Aorta (tissue), 5 donors: ENCODE measurements at regions not wholly inside any gene's neighbourhood (a gene's known extent, or its start where the extent isn't known, plus 50 kb on each side); places are given as distances from the start of the nearest gene placed in this dataset.

Source experiments
- ATAC-seq: fragments of 200-7000 bp; cut with Tn5 transposase; one replicate; pipeline ENCODE4 v1.9.1; 2022; ENCODE audit warnings: moderate library complexity; ENCODE audit not compliant: low FRiP score
- DNase-seq, 2 donors: peaks; one replicate each; pipeline ENCODE4 v3.0.0-alpha.2; 2020
- H3K27ac ChIP-seq, 2 donors: one replicate each; pipeline ENCODE4 v1.5.1; 2013; ENCODE audit warnings: low read length in 2 of 2, mild to moderate bottlenecking in 2 of 2, moderate library complexity in 2 of 2, control low read depth in 1 of 2, inconsistent platforms in 1 of 2, low read depth in 1 of 2
- H3K27me3 ChIP-seq, 2 donors: one replicate each; pipeline ENCODE4 v1.6.1; 2013; ENCODE audit warnings: control low read depth in 1 of 2, low read length in 1 of 2, mild to moderate bottlenecking in 1 of 2, moderate library complexity in 1 of 2; ENCODE audit not compliant: insufficient read depth in 2 of 2, control insufficient read depth in 1 of 2
- H3K36me3 ChIP-seq, 2 donors: one replicate each; pipeline ENCODE4 v1.6.1; 2013; ENCODE audit warnings: control low read depth in 1 of 2, low read length in 1 of 2, mild to moderate bottlenecking in 1 of 2; ENCODE audit not compliant: insufficient read depth in 2 of 2, control insufficient read depth in 1 of 2
- H3K4me1 ChIP-seq, 2 donors: one replicate each; pipeline ENCODE4 v1.6.1; 2013; ENCODE audit warnings: low read length in 2 of 2, control low read depth in 1 of 2, mild to moderate bottlenecking in 1 of 2, moderate library complexity in 1 of 2; ENCODE audit not compliant: insufficient read depth in 2 of 2, control insufficient read depth in 1 of 2
- H3K4me3 ChIP-seq, 2 donors: one replicate each; pipeline ENCODE4 v1.5.1; 2013; ENCODE audit warnings: low read length in 2 of 2, control low read depth in 1 of 2, mild to moderate bottlenecking in 1 of 2
- H3K9me3 ChIP-seq: one replicate; pipeline ENCODE4 v1.6.1; 2013; ENCODE audit warnings: mild to moderate bottlenecking, low read length; ENCODE audit not compliant: control insufficient read depth
- WGBS, 2 donors: extraction: QIAGEN DNeasy Blood & Tissue Kit; methylation state at CpG; one replicate each; pipeline ENCODE4 v1.1.7; 2013; 5-methylcytosine and 5-hydroxymethylcytosine counted together
- intact Hi-C, 2 donors: fragments of 100-400 bp; cut with DNase I; formaldehyde crosslinking; loops; one replicate each; pipeline versions ENCODE4 v1.14.2 to v1.15.0; 2022
- donor health status: healthy with polysubstance abuse.
- donor health status: Bipolar disorder and iron deficiency.
- donor health status: DM: no; HTN: no; CAD: no.
- donor health status: DM: no; HTN: no; CAD: no.
- donor health status: DM: yes; HTN: yes; CAD: no.

DNA sequence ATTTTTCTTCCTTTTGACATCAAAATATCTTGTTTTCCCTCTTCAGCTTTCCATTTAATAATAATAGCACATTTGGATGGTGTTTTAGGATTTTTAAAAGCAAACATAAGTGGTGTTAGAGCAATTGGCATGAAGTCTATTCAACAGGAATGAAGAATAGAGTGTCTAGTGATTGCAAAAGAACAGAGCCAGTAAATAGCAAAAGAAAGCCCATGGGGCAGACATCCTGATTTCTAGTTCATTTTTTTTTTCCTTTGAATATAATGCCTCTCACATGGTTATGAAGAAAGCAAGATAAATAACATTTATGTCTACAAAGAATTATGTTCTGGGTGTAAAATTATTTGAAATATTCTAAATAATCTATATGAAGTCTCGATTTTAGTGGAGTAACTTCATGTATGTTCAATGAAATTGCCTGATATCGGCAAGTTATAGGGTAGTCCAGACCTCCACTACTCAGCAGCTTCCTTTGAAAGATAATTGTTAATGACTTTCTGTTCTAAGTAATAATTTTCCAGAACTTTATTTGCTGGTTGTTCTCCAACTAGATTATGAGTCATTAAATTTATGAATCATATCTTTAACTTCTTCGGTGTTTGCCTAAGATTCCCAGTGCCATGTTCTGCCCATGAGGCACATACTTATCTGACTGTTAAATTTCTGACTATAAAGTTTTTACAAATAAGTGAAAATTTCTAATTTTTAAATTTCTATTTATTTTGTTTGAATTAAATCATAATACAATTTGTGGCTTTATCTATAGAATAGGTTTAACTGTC, 587.9 kb downstream of the TLL1 start:
- Histone ChIP-seq H3K4me3 (no peak overlapping the region), H3K36me3 (no peaks in the 10 kb centered on the region), H3K27ac (no peak overlapping the region), H3K4me1 (no peaks in the 10 kb centered on the region), H3K9me3 (no peaks in the 10 kb centered on the region), H3K27me3 (no peaks in the 10 kb centered on the region)
- intact Hi-C loops: no loop called here
- 55 to 63% methylated on average over 3 of the region's 3 CpGs for WGBS, 2 donors
- ATAC-seq: no peak
- no peak for DNase-seq

DNA sequence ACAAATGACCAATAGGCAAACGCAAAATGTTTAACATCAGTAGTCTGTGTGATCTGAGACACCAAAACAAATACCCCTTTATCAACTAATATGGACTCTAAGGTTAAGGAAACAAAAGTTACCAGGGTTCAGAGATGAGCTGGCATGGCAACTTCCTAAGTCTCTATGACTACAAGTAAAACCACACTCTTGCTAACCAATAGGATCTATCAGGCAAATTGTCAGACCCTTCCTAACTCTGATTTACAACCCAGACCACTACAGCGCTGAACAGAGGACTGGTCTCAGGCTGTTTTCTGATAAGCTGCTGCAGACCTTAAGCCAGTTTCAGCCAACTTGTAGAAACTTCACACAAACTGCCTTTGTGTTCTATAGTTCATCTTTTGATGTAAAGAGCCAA, 608.0 kb downstream of the TLL1 start:
- whole genome bisulfite sequencing, 2 donors: 60 to 64% methylated on average over 2 of the region's 2 CpGs
- Histone ChIP-seq H3K27ac (no peak overlapping the region), H3K36me3 (no peaks in the 10 kb centered on the region), H3K9me3 (no peaks in the 10 kb centered on the region), H3K4me3 (no peak overlapping the region), H3K4me1 (no peaks in the 10 kb centered on the region), H3K27me3 (no peaks in the 10 kb centered on the region)
- no peak for ATAC-seq
- DNase-seq: no peak
- intact Hi-C loops: no loop called here

DNA sequence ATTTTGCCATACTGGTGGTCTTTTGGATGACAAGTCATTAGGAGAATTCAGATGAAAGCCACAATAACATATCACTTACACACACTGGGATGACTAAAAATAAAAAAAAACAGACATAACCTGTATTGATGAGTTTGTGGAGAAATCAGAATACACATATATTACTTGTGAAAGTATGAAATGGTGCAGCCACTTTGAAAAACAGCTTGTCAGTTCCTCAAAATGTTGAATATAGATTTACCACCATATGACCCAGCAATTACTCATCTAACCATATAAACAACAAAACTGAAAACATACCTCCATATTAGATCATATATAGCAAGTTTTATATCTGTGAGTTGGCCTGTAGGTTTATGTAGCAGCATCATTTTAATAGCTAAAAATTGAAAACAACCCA, 608.7 kb downstream of the TLL1 start:
- Histone ChIP-seq H3K36me3 (no peaks in the 10 kb centered on the region), H3K4me3 (no peak overlapping the region), H3K9me3 (no peaks in the 10 kb centered on the region), H3K27me3 (no peaks in the 10 kb centered on the region), H3K4me1 (no peaks in the 10 kb centered on the region), H3K27ac (no peak overlapping the region)
- no peak for DNase-seq
- ATAC-seq: no peak
- intact Hi-C loops: no loop called here

DNA sequence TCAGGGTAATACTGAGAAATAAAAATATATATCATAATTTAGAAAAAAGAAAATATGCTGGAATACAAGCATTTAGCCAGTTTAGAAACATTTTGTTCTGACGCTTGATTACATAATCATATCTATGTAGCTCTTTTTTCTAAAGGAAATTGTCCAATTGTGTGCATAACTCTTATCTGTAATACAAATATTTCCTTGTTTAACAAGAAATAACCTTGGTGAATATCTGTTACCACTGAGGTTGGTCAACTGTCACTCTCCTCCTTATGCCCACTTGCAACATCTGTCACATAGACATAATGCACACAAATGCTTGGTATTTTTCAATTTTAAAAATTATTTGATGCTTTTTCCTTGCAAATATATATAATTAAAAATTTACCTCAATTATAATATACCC, 609.7 kb downstream of the TLL1 start:
- ATAC-seq (no peak), DNase-seq (no peak)
- H3K36me3 ChIP-seq: no peaks in the 10 kb centered on the region
- H3K27me3 ChIP-seq: no peaks in the 10 kb centered on the region
- H3K4me1 ChIP-seq: no peaks in the 10 kb centered on the region
- H3K9me3 ChIP-seq: no peaks in the 10 kb centered on the region
- WGBS, 2 donors: 39 to 44% methylated on average over 1 of the region's 1 CpG
- no peak overlapping the region for H3K27ac ChIP-seq
- intact Hi-C loops: no loop called here
- H3K4me3 ChIP-seq: no peak overlapping the region

DNA sequence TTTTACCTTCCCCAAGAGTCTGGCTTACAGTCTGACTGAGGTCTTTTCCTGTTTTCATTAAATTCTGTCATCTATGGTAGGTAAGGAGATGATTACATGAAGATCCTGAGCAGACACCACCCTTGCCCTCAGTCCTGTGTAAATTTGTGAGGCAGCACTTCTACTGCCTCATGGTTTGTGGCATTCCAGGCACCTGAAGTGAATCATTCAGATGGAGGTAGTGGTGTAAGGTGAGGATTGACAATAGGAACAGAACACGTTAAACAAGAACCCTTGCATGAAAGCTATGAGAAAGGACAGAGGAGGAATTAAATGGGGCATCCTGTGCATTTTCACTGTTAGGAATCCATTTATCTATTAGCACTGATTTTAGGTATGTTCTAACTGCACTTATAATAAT, 618.6 kb downstream of the TLL1 start:
- intact Hi-C loops: no loop called here
- ATAC-seq: no peak
- Histone ChIP-seq H3K27me3 (no peaks in the 10 kb centered on the region), H3K27ac (no peak overlapping the region), H3K4me3 (no peak overlapping the region), H3K9me3 (no peaks in the 10 kb centered on the region), H3K4me1 (no peaks in the 10 kb centered on the region), H3K36me3 (no peaks in the 10 kb centered on the region)
- WGBS, 2 donors: 73% methylated on average over 1 of the region's 1 CpG
- DNase-seq: no peak

DNA sequence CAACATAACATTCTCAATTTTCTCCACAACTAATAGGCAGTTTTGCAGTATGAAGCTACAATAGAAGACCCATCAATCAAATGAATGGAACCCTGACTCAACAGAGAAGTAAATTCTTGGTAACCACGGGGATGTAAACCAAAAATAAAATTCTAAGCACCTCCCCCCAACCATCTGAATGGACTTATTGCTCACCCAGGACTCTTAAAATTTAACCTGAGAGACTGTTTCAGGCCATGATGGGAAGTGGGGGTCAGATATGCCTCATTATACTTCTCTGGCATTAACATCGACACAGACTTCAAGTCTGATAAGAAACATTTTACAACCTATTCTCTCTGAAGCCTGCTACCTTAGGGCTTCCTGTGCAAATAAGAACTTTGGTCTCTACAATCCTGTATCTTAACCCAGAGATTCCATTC, 620.9 kb downstream of the TLL1 start:
- Histone ChIP-seq H3K9me3 (no peaks in the 10 kb centered on the region), H3K36me3 (no peaks in the 10 kb centered on the region), H3K4me3 (no peak overlapping the region), H3K27me3 (no peaks in the 10 kb centered on the region), H3K4me1 (no peaks in the 10 kb centered on the region), H3K27ac (no peak overlapping the region)
- 36 to 44% methylated on average over 2 of the region's 2 CpGs for WGBS, 2 donors
- no peak for DNase-seq
- ATAC-seq: no peak
- intact Hi-C loops: no loop called here

DNA sequence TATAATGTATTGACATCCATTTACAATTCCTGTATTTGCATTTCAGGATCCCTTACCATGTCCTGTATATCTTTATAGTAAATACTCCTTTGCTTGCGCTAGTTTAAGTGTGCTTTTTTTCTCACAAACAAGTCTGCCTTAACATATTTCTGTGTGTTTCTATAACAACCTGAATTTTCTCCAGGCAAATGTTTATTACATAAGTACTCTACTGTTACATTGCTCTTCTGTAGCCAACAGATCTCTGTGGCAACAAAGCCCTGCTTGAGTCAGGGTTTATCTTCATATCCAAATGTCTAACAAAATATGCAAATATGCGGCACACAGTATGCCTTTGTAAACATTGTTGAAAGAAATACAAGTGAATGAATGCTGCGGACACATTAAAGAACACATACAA, 625.5 kb downstream of the TLL1 start:
- WGBS, 2 donors: 78 to 82% methylated on average over 3 of the region's 3 CpGs

GRCh38 chr4:166499820-166500219, 626.8 kb downstream of the TLL1 start:
- Histone ChIP-seq H3K4me3 (no peak overlapping the region), H3K27ac (no peak overlapping the region), H3K36me3 (no peaks in the 10 kb centered on the region), H3K27me3 (peaks cover 0 to 2% of the 10 kb centered on the region in 2 donors), H3K9me3 (no peaks in the 10 kb centered on the region), H3K4me1 (no peaks in the 10 kb centered on the region)
- DNase-seq (no peak), ATAC-seq (no peak)
- WGBS, 2 donors: 46 to 72% methylated on average over 4 of the region's 4 CpGs
- intact Hi-C loops: no loop called here

More for the DNA sequence above, 625.5 kb downstream of the TLL1 start:
- no peak overlapping the region for H3K27ac ChIP-seq
- intact Hi-C loops: no loop called here
- H3K4me1 ChIP-seq: no peaks in the 10 kb centered on the region
- DNase-seq (no peak), ATAC-seq (no peak)
- H3K27me3 ChIP-seq: peaks cover 0 to 2% of the 10 kb centered on the region in 2 donors
- no peaks in the 10 kb centered on the region for H3K36me3 ChIP-seq
- H3K9me3 ChIP-seq: no peaks in the 10 kb centered on the region
- H3K4me3 ChIP-seq: no peak overlapping the region

DNA sequence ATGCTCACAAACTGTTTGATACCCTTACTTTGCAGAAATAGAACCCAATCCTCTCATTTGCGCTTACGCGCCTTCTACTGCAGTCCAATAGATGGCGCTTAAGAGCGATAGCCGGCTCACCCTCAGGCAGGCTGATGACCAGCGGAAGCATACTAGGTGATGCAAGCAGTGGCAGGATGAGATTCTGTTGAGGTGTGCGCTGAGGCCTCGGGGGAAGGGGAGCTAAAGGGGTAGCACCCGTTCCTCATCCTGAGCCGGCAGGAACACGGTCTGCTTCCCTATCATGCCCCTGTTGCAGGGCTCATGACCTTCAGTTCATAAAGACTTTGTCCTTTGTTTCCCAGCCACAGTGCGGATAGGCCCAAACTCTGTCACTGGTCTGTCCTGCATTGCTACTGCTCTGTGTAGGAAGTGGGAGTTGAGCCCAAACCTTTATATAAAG, 628.9 kb downstream of the TLL1 start:
- H3K36me3 ChIP-seq: no peaks in the 10 kb centered on the region
- H3K27ac ChIP-seq: no peak overlapping the region
- 16 to 23% methylated on average over 13 of the region's 13 CpGs for whole genome bisulfite sequencing, 2 donors
- H3K27me3 ChIP-seq: peaks cover 0 to 2% of the 10 kb centered on the region in 2 donors
- H3K9me3 ChIP-seq: no peaks in the 10 kb centered on the region
- DNase-seq (peak in 1 of 2 donors; percentile 21), ATAC-seq (peak; percentile 57)
- intact Hi-C loops: no loop called here
- H3K4me1 ChIP-seq: no peaks in the 10 kb centered on the region
- H3K4me3 ChIP-seq: no peak overlapping the region
